Karpas-422 (cell line): ENCODE measurements at regions not wholly inside any gene's neighbourhood (a gene's known extent, or its start where the extent isn't known, plus 50 kb on each side); places are given as distances from the start of the nearest gene placed in this dataset.

ENCODE experiments used
- DNase-seq: peaks from one replicate; pipeline ENCODE4 v3.0.0-alpha.2; 2015
- H2AFZ ChIP-seq: fragments of 200-600 bp; sonication (generic); 2 replicates; pipeline ENCODE4 v1.6.1; 2014; ENCODE audit warnings: antibody characterized with exemption, low read length, mixed read lengths
- H3K27ac ChIP-seq: fragments of 200-600 bp; sonication (generic); 2 replicates; pipeline ENCODE4 v1.5.1; 2014; ENCODE audit warnings: mild to moderate bottlenecking, low read length, moderate library complexity
- H3K27me3 ChIP-seq: fragments of 200-600 bp; sonication (generic); 2 replicates; pipeline ENCODE4 v1.6.1; 2014; ENCODE audit warnings: low read length, mixed read lengths
- H3K36me3 ChIP-seq: fragments of 200-600 bp; sonication (generic); 2 replicates; pipeline ENCODE4 v1.6.1; 2014; ENCODE audit warnings: low read length, mixed read lengths; ENCODE audit not compliant: insufficient read depth
- H3K4me1 ChIP-seq: fragments of 200-600 bp; sonication (generic); 2 replicates; pipeline ENCODE4 v1.6.1; 2014; ENCODE audit warnings: mild to moderate bottlenecking, low read length, mixed read lengths
- H3K4me2 ChIP-seq: fragments of 200-600 bp; sonication (generic); 2 replicates; pipeline ENCODE4 v1.6.1; 2014; ENCODE audit warnings: low read length, low read depth, mild to moderate bottlenecking; ENCODE audit not compliant: poor library complexity, severe bottlenecking
- H3K4me3 ChIP-seq: fragments of 200-600 bp; sonication (generic); 2 replicates; pipeline ENCODE4 v1.5.1; 2014; ENCODE audit warnings: mild to moderate bottlenecking, antibody characterized with exemption, low read length, mixed read lengths
- H3K79me2 ChIP-seq: fragments of 200-600 bp; sonication (generic); 2 replicates; pipeline ENCODE4 v1.6.1; 2014; ENCODE audit warnings: mild to moderate bottlenecking, low read length, mixed read lengths
- H3K9ac ChIP-seq: fragments of 200-600 bp; sonication (generic); 2 replicates; pipeline ENCODE4 v1.6.0; 2014; ENCODE audit warnings: low read length
- H3K9me2 ChIP-seq: fragments of 200-600 bp; sonication (generic), shearing (Covaris generic); replicated peaks from 2 replicates; pipeline ENCODE4 v1.6.0; 2014; ENCODE audit warnings: mild to moderate bottlenecking, low read length, moderate library complexity; ENCODE audit not compliant: insufficient read depth
- H3K9me3 ChIP-seq: fragments of 300-700, 200-600 bp; sonication (generic); 2 replicates; pipeline ENCODE4 v1.6.1; 2014; ENCODE audit warnings: low read length, mixed read lengths
- H4K20me1 ChIP-seq: fragments of 200-600 bp; sonication (generic); 2 replicates; pipeline ENCODE4 v1.6.1; 2014; ENCODE audit warnings: mild to moderate bottlenecking, antibody characterized with exemption, low read length, low read depth; ENCODE audit not compliant: insufficient read depth

- Histone ChIP-seq H3K4me1 (no peaks in the 10 kb centered on the region), H4K20me1 (no peaks in the 10 kb centered on the region), H3K4me3 (no peak overlapping the region), H3K27me3 (no peaks in the 10 kb centered on the region), H3K36me3 (no peaks in the 10 kb centered on the region), H3K27ac (no peak overlapping the region), H2AFZ (no peak overlapping the region), H3K9ac (no peak overlapping the region), H3K9me3 (no peaks in the 10 kb centered on the region), H3K9me2 (no peaks in the 10 kb centered on the region), H3K79me2 (no peaks in the 10 kb centered on the region), H3K4me2 (no peak overlapping the region)
- DNase-seq: no peak
Measured at GRCh38 chr3:41002104-41002503, 197.2 kb upstream of the CTNNB1 start.

- no peak overlapping the region for H3K4me2 ChIP-seq
- 0 out of 2 replicates have a peak, but pooled peaks cover 3% of the 10 kb centered on the region for H3K9me3 ChIP-seq
- no peak overlapping the region for H3K27ac ChIP-seq
- H3K9ac ChIP-seq: no peak overlapping the region
- H2AFZ ChIP-seq: no peak overlapping the region
- no peaks in the 10 kb centered on the region for H3K36me3 ChIP-seq
- no peaks in the 10 kb centered on the region for H3K9me2 ChIP-seq
- H3K27me3 ChIP-seq: no peaks in the 10 kb centered on the region
- no peaks in the 10 kb centered on the region for H4K20me1 ChIP-seq
- no peaks in the 10 kb centered on the region for H3K79me2 ChIP-seq
- no peak for DNase-seq
- no peak overlapping the region for H3K4me3 ChIP-seq
- no peaks in the 10 kb centered on the region for H3K4me1 ChIP-seq
Measured at GRCh38 chr3:41007399-41007798, 191.9 kb upstream of the CTNNB1 start.

GRCh38 chr3:41011854-41012253 is 187.5 kb upstream of the CTNNB1 start:
- no peak overlapping the region for H3K4me3 ChIP-seq
- H3K4me2 ChIP-seq: no peak overlapping the region
- 0 out of 2 replicates have a peak, but pooled peaks cover 3% of the 10 kb centered on the region for H3K9me3 ChIP-seq
- H2AFZ ChIP-seq: no peak overlapping the region
- H3K27me3 ChIP-seq: no peaks in the 10 kb centered on the region
- DNase-seq: no peak
- H3K79me2 ChIP-seq: no peaks in the 10 kb centered on the region
- H4K20me1 ChIP-seq: no peaks in the 10 kb centered on the region
- H3K4me1 ChIP-seq: no peaks in the 10 kb centered on the region
- no peaks in the 10 kb centered on the region for H3K36me3 ChIP-seq
- no peak overlapping the region for H3K9ac ChIP-seq
- no peaks in the 10 kb centered on the region for H3K9me2 ChIP-seq
- H3K27ac ChIP-seq: no peak overlapping the region

- Histone ChIP-seq H3K4me1 (no peaks in the 10 kb centered on the region), H3K9me2 (no peaks in the 10 kb centered on the region), H3K79me2 (no peaks in the 10 kb centered on the region), H3K27ac (no peak overlapping the region), H3K4me3 (no peak overlapping the region), H4K20me1 (no peaks in the 10 kb centered on the region), H3K27me3 (no peaks in the 10 kb centered on the region), H3K9me3 (no peaks in the 10 kb centered on the region), H3K36me3 (no peaks in the 10 kb centered on the region), H3K4me2 (no peak overlapping the region), H2AFZ (no peak overlapping the region), H3K9ac (no peak overlapping the region)
- no peak for DNase-seq
Measured at GRCh38 chr3:41018855-41019254, 180.4 kb upstream of the CTNNB1 start.

- Histone ChIP-seq H3K36me3 (no peaks in the 10 kb centered on the region), H3K9me2 (no peaks in the 10 kb centered on the region), H4K20me1 (no peaks in the 10 kb centered on the region), H3K4me2 (no peak overlapping the region), H3K4me3 (no peak overlapping the region), H3K4me1 (no peaks in the 10 kb centered on the region), H2AFZ (no peak overlapping the region), H3K27me3 (0 out of 2 replicates have a peak, but pooled peaks cover 2% of the 10 kb centered on the region), H3K79me2 (no peaks in the 10 kb centered on the region), H3K9ac (no peak overlapping the region), H3K27ac (no peak overlapping the region), H3K9me3 (no peaks in the 10 kb centered on the region)
- DNase-seq: no peak
Measured at GRCh38 chr3:41024031-41024836, 175.1 kb upstream of the CTNNB1 start.

GRCh38 chr3:41026394-41027177 is 172.7 kb upstream of the CTNNB1 start:
- Histone ChIP-seq H3K4me2 (no peak overlapping the region), H3K36me3 (no peaks in the 10 kb centered on the region), H4K20me1 (no peaks in the 10 kb centered on the region), H3K9ac (no peak overlapping the region), H3K4me3 (no peak overlapping the region), H3K27ac (no peak overlapping the region), H3K9me2 (no peaks in the 10 kb centered on the region), H2AFZ (no peak overlapping the region), H3K9me3 (no peaks in the 10 kb centered on the region), H3K4me1 (no peaks in the 10 kb centered on the region), H3K27me3 (0 out of 2 replicates have a peak, but pooled peaks cover 2% of the 10 kb centered on the region), H3K79me2 (no peaks in the 10 kb centered on the region)
- no peak for DNase-seq

GRCh38 chr3:41029356-41029755 is 169.9 kb upstream of the CTNNB1 start:
- no peak for DNase-seq
- H4K20me1 ChIP-seq: no peaks in the 10 kb centered on the region
- H3K9me3 ChIP-seq: no peaks in the 10 kb centered on the region
- H3K9ac ChIP-seq: no peak overlapping the region
- no peak overlapping the region for H2AFZ ChIP-seq
- no peaks in the 10 kb centered on the region for H3K4me1 ChIP-seq
- 0 out of 2 replicates have a peak, but pooled peaks cover 2% of the 10 kb centered on the region for H3K27me3 ChIP-seq
- no peak overlapping the region for H3K4me3 ChIP-seq
- H3K4me2 ChIP-seq: no peak overlapping the region
- H3K36me3 ChIP-seq: no peaks in the 10 kb centered on the region
- H3K9me2 ChIP-seq: no peaks in the 10 kb centered on the region
- H3K79me2 ChIP-seq: no peaks in the 10 kb centered on the region
- H3K27ac ChIP-seq: no peak overlapping the region

- Histone ChIP-seq H3K79me2 (no peaks in the 10 kb centered on the region), H3K27me3 (0 out of 2 replicates have a peak, but pooled peaks cover 2% of the 10 kb centered on the region), H3K9me3 (no peaks in the 10 kb centered on the region), H3K4me2 (no peak overlapping the region), H2AFZ (no peak overlapping the region), H3K27ac (no peak overlapping the region), H3K4me1 (no peaks in the 10 kb centered on the region), H3K36me3 (no peaks in the 10 kb centered on the region), H4K20me1 (no peaks in the 10 kb centered on the region), H3K9ac (no peak overlapping the region), H3K4me3 (no peak overlapping the region), H3K9me2 (no peaks in the 10 kb centered on the region)
- DNase-seq: no peak
Measured at GRCh38 chr3:41030220-41030619, 169.1 kb upstream of the CTNNB1 start.
